Keratinocyte (primary cell): ENCODE measurements at regions not wholly inside any gene's neighbourhood (a gene's known extent, or its start where the extent isn't known, plus 50 kb on each side); places are given as distances from the start of the nearest gene placed in this dataset.
A peak's percentile ranks its signal among the peaks of the same experiment; 100 is the strongest.

Experiments
- DNase-seq: peaks from one replicate; pipeline ENCODE4 v3.0.0-alpha.2; 2011; ENCODE audit warnings: low read depth, missing footprints, low spot score
- FAIRE-seq: peaks from 2 replicates; lab custom pipeline; 2011; peaks lifted over from hg19 to GRCh38; lab: Jason Lieb, UNC
- H2AFZ ChIP-seq: 2 replicates; pipeline ENCODE4 v1.6.0; 2012; ENCODE audit warnings: low read length, control low read depth, inconsistent platforms; ENCODE audit not compliant: control insufficient read depth
- H3K27ac ChIP-seq: 2 replicates; pipeline ENCODE4 v1.5.1; 2011; ENCODE audit warnings: low read length; ENCODE audit not compliant: control insufficient read depth, insufficient read depth
- H3K27me3 ChIP-seq: 3 replicates; pipeline ENCODE4 v1.6.0; 2011; ENCODE audit warnings: low read length; ENCODE audit not compliant: control insufficient read depth, insufficient read depth; ENCODE audit errors: extremely low read depth
- H3K36me3 ChIP-seq, 2 experiments: 2 replicates in 1 of 2; 3 replicates in 1 of 2; pipeline ENCODE4 v1.5.1; 2011; ENCODE audit warnings: low read length in 2 of 2, mild to moderate bottlenecking in 1 of 2; ENCODE audit not compliant: control insufficient read depth in 2 of 2, insufficient read depth in 2 of 2; ENCODE audit errors: extremely low read depth in 1 of 2
- H3K4me1 ChIP-seq: 3 replicates; pipeline ENCODE4 v1.5.1; 2011; ENCODE audit warnings: low read length; ENCODE audit not compliant: control insufficient read depth, insufficient read depth; ENCODE audit errors: extremely low read depth
- H3K4me2 ChIP-seq: 3 replicates; pipeline ENCODE4 v1.6.0; 2011; ENCODE audit warnings: low read depth, low read length; ENCODE audit not compliant: control insufficient read depth, insufficient read depth; ENCODE audit errors: extremely low read depth
- H3K4me3 ChIP-seq, 3 experiments: fragments of 200-600 bp in 1 of 3; sonication (generic) in 1 of 3; 2 replicates in 2 of 3; 3 replicates in 1 of 3; pipeline ENCODE4 v1.5.1; 2011 to 2016; ENCODE audit warnings: low read length in 3 of 3, mild to moderate bottlenecking in 3 of 3, control low read depth in 2 of 3, inconsistent platforms in 1 of 3, low read depth in 1 of 3, mixed read lengths in 1 of 3, mixed run types in 1 of 3, moderate library complexity in 1 of 3; ENCODE audit not compliant: control insufficient read depth in 2 of 3, insufficient read depth in 2 of 3; ENCODE audit errors: extremely low read depth in 1 of 3
- H3K79me2 ChIP-seq: 2 replicates; pipeline ENCODE4 v1.6.0; 2012; ENCODE audit warnings: low read length; ENCODE audit not compliant: control insufficient read depth, insufficient read depth
- H3K9ac ChIP-seq: 3 replicates; pipeline ENCODE4 v1.6.0; 2011; ENCODE audit warnings: low read length; ENCODE audit not compliant: control insufficient read depth, insufficient read depth; ENCODE audit errors: extremely low read depth
- H3K9me1 ChIP-seq: 3 replicates; pipeline ENCODE4 v1.6.0; 2011; ENCODE audit warnings: low read length; ENCODE audit not compliant: control insufficient read depth, insufficient read depth; ENCODE audit errors: extremely low read depth
- H3K9me3 ChIP-seq: 2 replicates; pipeline ENCODE4 v1.5.1; 2012; ENCODE audit warnings: low read depth, low read length; ENCODE audit not compliant: control insufficient read depth
- H4K20me1 ChIP-seq: 3 replicates; pipeline ENCODE4 v1.6.0; 2011; ENCODE audit warnings: low read length; ENCODE audit not compliant: control insufficient read depth, insufficient read depth; ENCODE audit errors: extremely low read depth
- CTCF ChIP-seq, 3 experiments: IDR thresholded peaks in 1 of 3; conservative IDR thresholded peaks in 1 of 3; optimal IDR thresholded peaks in 1 of 3; 2 replicates in 2 of 3; 3 replicates in 1 of 3; pipeline versions ENCODE3 to v1.5.1; 2011; ENCODE audit warnings: low read length in 3 of 3, mild to moderate bottlenecking in 3 of 3, moderate library complexity in 2 of 3, control low read depth in 1 of 3, inconsistent platforms in 1 of 3; ENCODE audit not compliant: insufficient read depth in 2 of 3; ENCODE audit errors: extremely low read depth in 1 of 3
- EZH2 ChIP-seq: IDR thresholded peaks from one replicate; pipeline ENCODE4 v1.6.1; 2012; ENCODE audit warnings: inconsistent platforms, mild to moderate bottlenecking, low read length, moderate library complexity
- dilution Hi-C: fragments of 300-500 bp; cut with MboI; formaldehyde crosslinking; loops from one replicate; pipeline ENCODE4 v1.7.0; 2020; ENCODE audit warnings: low sequenced_read_pairs; ENCODE audit not compliant: extremely low pct_ligation_motif_present

DNA sequence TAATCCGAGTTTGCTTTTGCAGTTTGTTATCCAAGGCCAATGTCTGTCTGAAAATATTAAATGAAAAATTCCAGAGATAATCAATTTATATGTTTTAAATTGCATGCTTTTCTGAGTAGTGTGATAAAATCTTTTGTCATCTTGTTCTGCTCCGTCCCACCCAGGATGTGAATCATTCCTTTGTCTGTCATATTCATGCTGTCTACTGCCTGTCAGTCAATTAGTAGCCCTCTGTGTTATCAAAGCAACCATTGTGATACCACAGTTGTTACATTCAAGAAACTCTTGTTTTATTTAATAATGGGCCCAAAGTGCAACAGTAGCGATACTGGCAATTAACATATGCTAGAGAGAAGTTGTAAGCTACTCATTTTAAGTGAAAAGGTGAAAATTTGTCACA is 819.3 kb downstream of the BRINP3 start:
- FAIRE-seq (peak; percentile 13), DNase-seq (no peak)

GRCh38 chr1:189659731-189660130 is 817.9 kb downstream of the BRINP3 start:
- Histone ChIP-seq H3K9ac (no peak overlapping the region), H3K27me3 (no peaks in the 10 kb centered on the region), H2AFZ (no peak overlapping the region), H3K79me2 (no peaks in the 10 kb centered on the region), H3K4me1 (peaks cover 6% of the 10 kb centered on the region), H3K27ac (no peak overlapping the region), H3K9me3 (no peaks in the 10 kb centered on the region), H3K4me2 (no peak overlapping the region), H3K9me1 (no peaks in the 10 kb centered on the region), H4K20me1 (no peaks in the 10 kb centered on the region), H3K36me3 (no peaks in the 10 kb centered on the region), H3K4me3 (no peak overlapping the region)
- TF ChIP-seq EZH2 (no peak), CTCF (optimal IDR thresholded peaks at IDR 0.05 in 1 of 3, IDR thresholded peaks at IDR 0.05 in 1 of 3, conservative IDR thresholded peaks at IDR 0.05 in 1 of 3; ENCODE audit: extremely low read depth in 1 of 3, insufficient read depth in 2 of 3, low read length in 3 of 3) (no peak)
- dilution Hi-C loops: no loop called here
- DNase-seq (no peak), FAIRE-seq (no peak)

More for the DNA sequence above, 819.3 kb downstream of the BRINP3 start:
- no peak overlapping the region for H3K27ac ChIP-seq
- TF ChIP-seq EZH2: no peak
- TF ChIP-seq CTCF (optimal IDR thresholded peaks at IDR 0.05 in 1 of 3, IDR thresholded peaks at IDR 0.05 in 1 of 3, conservative IDR thresholded peaks at IDR 0.05 in 1 of 3; ENCODE audit: extremely low read depth in 1 of 3, insufficient read depth in 2 of 3, low read length in 3 of 3): no peak
- no peaks in the 10 kb centered on the region for H3K9me1 ChIP-seq
- no peaks in the 10 kb centered on the region for H4K20me1 ChIP-seq
- H3K36me3 ChIP-seq: no peaks in the 10 kb centered on the region
- peaks cover 6% of the 10 kb centered on the region for H3K4me1 ChIP-seq
- H2AFZ ChIP-seq: peak overlapping the region; percentile 39
- no peaks in the 10 kb centered on the region for H3K27me3 ChIP-seq
- peak overlapping the region in 1 of 3 experiments; percentile 7 for H3K4me3 ChIP-seq
- dilution Hi-C loops: no loop called here
- H3K9ac ChIP-seq: no peak overlapping the region
- H3K4me2 ChIP-seq: no peak overlapping the region
- no peaks in the 10 kb centered on the region for H3K9me3 ChIP-seq
- no peaks in the 10 kb centered on the region for H3K79me2 ChIP-seq
